HEK293 (cell line): ENCODE measurements at regions not wholly inside any gene's neighbourhood (a gene's known extent, or its start where the extent isn't known, plus 50 kb on each side); places are given as distances from the start of the nearest gene placed in this dataset.

ENCODE experiments used
- CTCF ChIA-PET: fragments of 350-600 bp; formaldehyde crosslinking; extraction: SDS; loops from one replicate; lab custom pipeline; 2021; ENCODE audit warnings: antibody characterized with exemption; lab: Yijun Ruan, JAX
- POLR2A ChIA-PET: fragments of 300-600 bp; formaldehyde crosslinking; extraction: SDS; loops from one replicate; lab custom pipeline; 2020; ENCODE audit warnings: antibody characterized with exemption, inconsistent platforms; lab: Yijun Ruan, JAX
- H3K27ac ChIP-seq: fragments of 200-500 bp; sonication (Bioruptor generic); 2 replicates; pipeline ENCODE4 v1.5.1; 2014; ENCODE audit warnings: low read depth, low read length, control low read depth, inconsistent platforms; ENCODE audit errors: extremely low read depth
- H3K36me3 ChIP-seq, 2 experiments: fragments of 200-500 bp in 1 of 2; sonication (Bioruptor generic) in 1 of 2; 1 replicate in 1 of 2; 2 replicates in 1 of 2; pipeline ENCODE4 v1.5.1; 2014 to 2017; ENCODE audit warnings: inconsistent platforms in 2 of 2, low read length in 2 of 2; ENCODE audit not compliant: control insufficient read depth in 2 of 2, insufficient read depth in 1 of 2
- H3K4me1 ChIP-seq: fragments of 200-500 bp; sonication (Bioruptor generic); 2 replicates; pipeline ENCODE4 v1.5.1; 2014; ENCODE audit warnings: mild to moderate bottlenecking, low read length, inconsistent platforms; ENCODE audit not compliant: control insufficient read depth, insufficient read depth
- H3K4me3 ChIP-seq: 2 replicates; pipeline ENCODE4 v1.5.1; 2011; ENCODE audit warnings: low read depth, mild to moderate bottlenecking, control low read depth, low read length, moderate library complexity
- H3K9me3 ChIP-seq: fragments of 200-500 bp; sonication (Bioruptor generic); 2 replicates; pipeline ENCODE4 v1.5.1; 2014; ENCODE audit warnings: low read depth, low read length, inconsistent platforms; ENCODE audit not compliant: control insufficient read depth, insufficient read depth
- AEBP2 ChIP-seq: fragments of 450-650 bp; formaldehyde crosslinking; IDR thresholded peaks from 2 replicates; pipeline ENCODE4 v1.5.1; 2016; ENCODE audit warnings: missing biosample characterization, missing genetic modification characterization, borderline replicate concordance
- PRDM4 ChIP-seq: fragments of 450-650 bp; formaldehyde crosslinking; IDR thresholded peaks from 2 replicates; pipeline ENCODE4 v1.5.1; 2017; ENCODE audit warnings: missing biosample characterization, missing genetic modification characterization
- SP2 ChIP-seq: fragments of 450-650 bp; formaldehyde crosslinking; IDR thresholded peaks from 2 replicates; pipeline ENCODE4 v1.5.1; 2016; ENCODE audit warnings: missing biosample characterization, missing genetic modification characterization
- ZBTB1 ChIP-seq: fragments of 450-650 bp; formaldehyde crosslinking; IDR thresholded peaks from 2 replicates; pipeline ENCODE4 v1.5.1; 2016; ENCODE audit warnings: missing biosample characterization, missing genetic modification characterization
- ZEB2 ChIP-seq: fragments of 450-650 bp; formaldehyde crosslinking; IDR thresholded peaks from 2 replicates; pipeline ENCODE4 v1.5.1; 2016; ENCODE audit warnings: missing biosample characterization, missing genetic modification characterization
- ZIC2 ChIP-seq: fragments of 450-650 bp; formaldehyde crosslinking; IDR thresholded peaks from 2 replicates; pipeline ENCODE4 v1.5.1; 2016; ENCODE audit warnings: missing biosample characterization, missing genetic modification characterization
- ZNF10 ChIP-seq: fragments of 450-650 bp; formaldehyde crosslinking; IDR thresholded peaks from 2 replicates; pipeline ENCODE4 v1.5.1; 2017; ENCODE audit warnings: missing biosample characterization, missing genetic modification characterization
- ZNF133 ChIP-seq: fragments of 450-650 bp; formaldehyde crosslinking; IDR thresholded peaks from 2 replicates; pipeline ENCODE4 v1.5.1; 2016; ENCODE audit warnings: missing biosample characterization, missing genetic modification characterization
- ZNF169 ChIP-seq: fragments of 450-650 bp; formaldehyde crosslinking; IDR thresholded peaks from 2 replicates; pipeline ENCODE4 v1.5.1; 2016; ENCODE audit warnings: missing biosample characterization, missing genetic modification characterization
- ZNF629 ChIP-seq: fragments of 450-650 bp; formaldehyde crosslinking; IDR thresholded peaks from 2 replicates; pipeline ENCODE4 v1.5.1; 2017; ENCODE audit warnings: missing biosample characterization, missing genetic modification characterization

DNA sequence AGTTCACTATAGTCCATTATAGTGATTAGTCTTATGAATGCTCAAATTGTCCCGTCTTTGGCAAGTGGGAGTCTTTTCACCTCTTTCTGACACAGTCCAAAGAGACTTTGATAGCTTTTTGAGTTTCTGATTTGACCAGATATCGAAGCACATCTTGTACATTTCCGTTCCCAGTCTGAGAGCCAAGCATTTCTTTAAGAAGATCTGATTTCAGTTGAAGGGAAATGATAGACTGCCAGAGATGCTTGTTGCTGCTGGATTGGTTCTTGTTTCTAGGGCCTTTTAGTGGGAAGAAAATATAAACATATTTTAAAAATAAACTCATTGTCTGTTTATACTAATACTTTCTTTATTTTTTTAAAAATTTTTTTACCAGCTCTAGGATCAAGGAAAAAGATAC, 54.1 kb upstream of the IER3 start:
- H3K9me3 ChIP-seq = no peaks in the 10 kb centered on the region
- ChIA-PET POLR2A (interaction anchor here (0.6 kb wide), 1 partner anchor 15 kb away, joined by 4 read pairs; no protein-coding TSS in a partner anchor), CTCF (interaction anchor here (0.7 to 1.5 kb wide), 3 partner anchors 22 to 67 kb away, joined by 3 to 6 read pairs (median 3); no protein-coding TSS in a partner anchor)
- no peak overlapping the region for H3K4me3 ChIP-seq
- H3K4me1 ChIP-seq = peaks cover 4% of the 10 kb centered on the region; the same call in 1 of the 2 replicates
- H3K36me3 ChIP-seq = no peaks in the 10 kb centered on the region
- no peak overlapping the region for H3K27ac ChIP-seq
- no peak for TF ChIP-seq ZNF169 (tag by site-specific recombination)

DNA sequence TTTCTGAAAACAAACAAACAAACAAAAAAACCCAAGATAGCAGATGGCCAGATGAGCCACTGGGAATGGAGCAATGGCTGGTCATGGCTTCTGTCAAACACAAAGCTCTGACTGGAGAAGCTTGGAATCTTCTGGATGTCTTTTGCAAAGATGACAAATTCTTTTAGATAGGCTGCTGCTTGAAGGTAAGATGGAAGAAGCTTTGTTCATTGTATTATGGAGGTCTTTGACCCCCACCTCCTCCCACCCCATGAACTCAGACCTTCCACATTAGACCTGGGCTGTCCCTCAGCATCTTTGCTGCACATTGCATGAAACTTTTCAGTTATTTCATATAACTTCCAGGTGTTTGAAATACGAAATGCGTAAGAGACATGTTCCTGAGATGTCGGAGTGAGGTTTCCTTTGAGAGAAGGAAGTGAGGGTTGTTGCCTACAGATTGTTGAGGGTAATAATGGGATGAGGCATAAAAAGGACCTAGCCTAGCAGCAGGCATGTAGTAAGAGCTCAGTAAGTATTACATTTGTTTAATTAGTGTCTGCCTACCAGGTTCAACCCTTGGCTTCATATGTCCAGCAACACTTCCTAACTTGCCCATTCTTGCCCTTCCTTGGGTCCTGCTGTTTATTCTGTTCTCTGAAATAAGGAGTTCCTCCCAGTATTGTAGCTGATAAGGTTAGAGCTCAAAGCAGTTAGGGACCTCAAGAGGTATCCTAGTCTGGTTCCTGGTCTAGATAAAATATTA, 51.4 kb upstream of the IER3 start:
- Histone ChIP-seq H3K36me3 (no peaks in the 10 kb centered on the region), H3K4me3 (no peak overlapping the region), H3K4me1 (peaks cover 4% of the 10 kb centered on the region; the same call in 1 of the 2 replicates), H3K9me3 (no peaks in the 10 kb centered on the region), H3K27ac (no peak overlapping the region)
- CTCF ChIA-PET = interaction anchor here (1.1 kb wide), 1 partner anchor 26 kb away, joined by 3 read pairs; no protein-coding TSS in a partner anchor
- POLR2A ChIA-PET = interaction anchor here (1.4 kb wide), 1 partner anchor 51 kb away, joined by 3 read pairs; the partner anchor contains the start of gene IER3
- no peak for TF ChIP-seq PRDM4 (tag by site-specific recombination)
- no peak for TF ChIP-seq AEBP2 (tag by site-specific recombination)
- no peak for TF ChIP-seq ZIC2
- no peak for TF ChIP-seq ZEB2 (tag by site-specific recombination)
- no peak for TF ChIP-seq ZNF629 (tag by site-specific recombination)
- no peak for TF ChIP-seq ZNF133
- TF ChIP-seq ZBTB1 (tag by site-specific recombination) = no peak
- no peak for TF ChIP-seq ZNF10 (tag by site-specific recombination)
- TF ChIP-seq SP2 (tag by site-specific recombination) = no peak
